ENCODE measurements at regions not wholly inside any gene's neighbourhood (a gene's known extent, or its start where the extent isn't known, plus 50 kb on each side); places are given as distances from the start of the nearest gene placed in this dataset.

DNA sequence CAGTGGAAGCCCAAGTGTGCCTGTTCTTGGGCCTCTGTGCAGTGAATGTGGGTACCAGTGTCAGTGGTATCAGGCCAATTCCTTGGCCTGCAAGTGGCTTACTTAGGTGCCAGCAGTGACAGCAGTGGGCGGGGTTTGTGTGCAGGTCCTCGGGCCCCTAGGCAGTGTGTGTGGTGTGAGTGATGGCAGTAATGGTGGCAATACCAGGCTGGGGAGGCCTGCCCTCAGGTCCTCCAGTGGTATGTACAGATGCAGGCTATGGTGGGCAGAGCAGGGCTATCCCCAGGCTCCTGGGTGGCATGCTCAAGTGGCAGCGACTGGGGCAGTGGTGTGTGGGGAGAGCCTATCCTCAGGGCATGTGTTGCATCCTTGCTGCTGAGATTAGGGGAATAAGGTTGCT, 379.7 kb downstream of the SQOR start:
- Histone ChIP-seq H3K9me3 (ENCODE audit: control insufficient read depth, insufficient read depth, low read depth, low read length) (peaks cover 23% of the 10 kb centered on the region), H3K27ac (ENCODE audit: low read depth, low read length) (no peak overlapping the region), H3K36me3 (ENCODE audit: control insufficient read depth, insufficient read depth, low read length) (no peaks in the 10 kb centered on the region), H3K4me1 (ENCODE audit: control insufficient read depth, insufficient read depth, low read length) (no peaks in the 10 kb centered on the region; the same call in 1 of the 2 replicates), H3K4me3 (ENCODE audit: low read depth, low read length) (no peak overlapping the region), H3K9ac (ENCODE audit: low read length) (no peak overlapping the region), H3K27me3 (ENCODE audit: control insufficient read depth, insufficient read depth, low read length) (no peaks in the 10 kb centered on the region)

DNA sequence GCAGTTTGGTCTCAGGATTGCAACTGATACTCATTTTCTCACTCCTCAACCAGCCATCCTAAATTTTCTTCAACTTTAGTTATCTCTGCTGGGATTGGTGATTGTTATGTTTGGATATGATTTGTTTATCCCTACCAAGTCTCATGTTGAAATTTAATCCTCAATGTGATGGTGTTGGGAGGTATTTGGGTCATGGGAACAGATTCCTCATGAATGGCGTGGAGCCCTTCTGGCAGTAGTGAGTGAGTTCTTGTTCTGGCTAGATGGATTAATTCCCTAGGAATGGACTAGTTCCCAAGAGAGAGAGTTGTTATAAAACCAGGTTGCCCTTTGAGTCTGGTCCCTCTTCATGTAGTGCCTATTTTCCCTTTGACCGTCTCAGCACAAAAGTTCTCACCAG, 399.9 kb downstream of the SQOR start:
- Histone ChIP-seq H3K27ac (ENCODE audit: low read depth, low read length) (no peak overlapping the region), H3K9me3 (ENCODE audit: control insufficient read depth, insufficient read depth, low read depth, low read length) (no peaks in the 10 kb centered on the region), H3K4me1 (ENCODE audit: control insufficient read depth, insufficient read depth, low read length) (no peaks in the 10 kb centered on the region), H3K4me3 (ENCODE audit: low read depth, low read length) (no peak overlapping the region), H3K27me3 (ENCODE audit: control insufficient read depth, insufficient read depth, low read length) (no peaks in the 10 kb centered on the region), H3K9ac (ENCODE audit: low read length) (no peak overlapping the region), H3K36me3 (ENCODE audit: control insufficient read depth, insufficient read depth, low read length) (no peaks in the 10 kb centered on the region)

DNA sequence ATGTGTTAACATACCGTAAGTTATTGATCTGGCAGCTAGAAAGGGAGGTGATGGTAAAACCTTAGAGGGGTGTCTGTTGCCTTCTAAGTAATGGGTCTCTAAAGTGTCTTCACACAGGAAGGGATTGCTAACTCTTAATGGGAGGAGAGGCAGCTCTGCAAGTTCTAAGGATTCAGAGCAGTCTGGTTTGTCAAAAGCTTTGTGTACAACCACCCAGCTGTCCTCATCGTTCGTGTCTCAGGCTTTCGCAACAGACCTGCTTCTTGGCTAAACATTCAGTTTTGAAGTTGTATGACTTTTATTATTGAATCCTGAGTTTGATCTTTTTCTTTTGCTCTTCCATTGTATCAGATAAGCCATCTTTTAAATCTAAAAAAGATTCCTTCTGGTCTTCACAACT, 404.9 kb downstream of the SQOR start:
- Histone ChIP-seq H3K9me3 (ENCODE audit: control insufficient read depth, insufficient read depth, low read depth, low read length) (no peaks in the 10 kb centered on the region), H3K9ac (ENCODE audit: low read length) (no peak overlapping the region), H3K4me1 (ENCODE audit: control insufficient read depth, insufficient read depth, low read length) (no peaks in the 10 kb centered on the region), H3K4me3 (ENCODE audit: low read depth, low read length) (no peak overlapping the region), H3K36me3 (ENCODE audit: control insufficient read depth, insufficient read depth, low read length) (no peaks in the 10 kb centered on the region), H3K27me3 (ENCODE audit: control insufficient read depth, insufficient read depth, low read length) (no peaks in the 10 kb centered on the region), H3K27ac (ENCODE audit: low read depth, low read length) (no peak overlapping the region)

DNA sequence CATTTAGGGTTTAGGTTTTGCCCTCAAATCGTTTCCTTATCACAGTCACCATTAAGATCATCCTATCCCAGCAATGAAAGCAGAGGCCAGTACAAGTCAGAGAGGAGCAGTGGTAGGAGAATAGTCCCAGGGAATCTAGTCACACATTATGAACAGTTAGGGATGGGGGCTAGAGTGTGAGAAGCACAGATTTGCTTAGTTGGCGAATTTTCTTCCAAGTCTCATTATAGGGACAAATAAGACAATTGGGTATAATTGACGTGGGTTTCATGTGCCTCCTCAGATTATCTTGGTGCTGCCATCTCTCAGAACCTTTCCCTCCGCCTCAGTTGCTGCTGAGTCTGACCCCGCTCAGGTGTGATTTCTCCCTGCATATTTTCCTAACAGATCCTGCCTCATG, 407.1 kb downstream of the SQOR start:
- Histone ChIP-seq H3K27me3 (ENCODE audit: control insufficient read depth, insufficient read depth, low read length) (no peaks in the 10 kb centered on the region), H3K27ac (ENCODE audit: low read depth, low read length) (no peak overlapping the region), H3K9ac (ENCODE audit: low read length) (no peak overlapping the region), H3K36me3 (ENCODE audit: control insufficient read depth, insufficient read depth, low read length) (no peaks in the 10 kb centered on the region), H3K4me1 (ENCODE audit: control insufficient read depth, insufficient read depth, low read length) (no peaks in the 10 kb centered on the region), H3K4me3 (ENCODE audit: low read depth, low read length) (no peak overlapping the region), H3K9me3 (ENCODE audit: control insufficient read depth, insufficient read depth, low read depth, low read length) (no peaks in the 10 kb centered on the region)

DNA sequence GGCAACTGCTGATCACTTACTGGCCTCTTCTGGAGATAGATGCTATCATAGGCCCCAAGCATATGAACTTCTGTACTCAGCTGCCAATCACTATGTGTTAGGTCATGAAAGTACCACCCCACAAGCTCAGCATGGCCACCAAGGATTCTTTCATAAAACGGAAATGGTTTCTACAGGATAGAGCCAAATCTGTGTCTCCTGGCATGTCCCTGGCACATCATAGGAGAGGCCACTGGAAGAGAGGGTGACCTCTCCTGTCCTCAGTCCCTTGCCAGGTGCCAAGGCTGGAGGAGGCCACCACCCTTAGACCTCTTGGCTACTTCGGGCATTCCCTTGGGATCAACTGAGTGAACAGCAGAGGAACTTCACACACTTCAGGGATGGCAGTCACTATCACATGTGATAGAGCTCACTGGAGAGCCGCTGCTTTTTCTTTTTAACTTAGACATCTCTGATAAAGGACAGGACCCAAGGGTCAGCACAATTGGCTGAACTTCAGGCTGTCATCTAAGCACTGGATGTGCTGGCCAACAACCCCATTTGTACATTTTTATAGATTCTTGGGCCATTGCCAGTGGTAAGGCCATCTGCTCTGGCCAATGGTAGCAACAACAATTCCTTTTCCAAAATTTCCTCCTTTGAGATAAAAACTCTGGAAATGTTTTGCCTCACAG, 425.2 kb downstream of the SQOR start:
- Histone ChIP-seq H3K4me3 (ENCODE audit: low read depth, low read length) (no peak overlapping the region), H3K27me3 (ENCODE audit: control insufficient read depth, insufficient read depth, low read length) (no peaks in the 10 kb centered on the region), H3K36me3 (ENCODE audit: control insufficient read depth, insufficient read depth, low read length) (no peaks in the 10 kb centered on the region), H3K4me1 (ENCODE audit: control insufficient read depth, insufficient read depth, low read length) (no peaks in the 10 kb centered on the region), H3K27ac (ENCODE audit: low read depth, low read length) (no peak overlapping the region), H3K9me3 (ENCODE audit: control insufficient read depth, insufficient read depth, low read depth, low read length) (no peaks in the 10 kb centered on the region), H3K9ac (ENCODE audit: low read length) (no peak overlapping the region)

DNA sequence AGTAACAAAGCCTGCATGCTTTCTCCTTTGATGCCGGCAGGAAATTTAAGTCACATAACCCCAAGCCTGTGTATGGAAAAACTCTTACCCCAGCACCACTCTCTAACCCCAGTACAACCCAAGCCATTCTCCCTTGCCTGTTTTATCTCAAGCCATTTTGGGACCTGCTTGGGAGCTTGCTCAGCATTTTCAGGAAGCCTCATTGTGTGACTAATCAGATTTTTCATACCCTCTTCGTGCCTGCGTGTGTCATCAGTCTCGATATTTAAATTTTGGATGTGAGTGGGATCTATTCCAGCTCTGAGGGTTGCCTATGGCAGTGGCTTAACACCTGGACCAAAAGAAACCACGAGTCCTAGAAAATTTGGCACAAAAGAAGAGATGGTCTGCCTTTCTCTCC, 426.2 kb downstream of the SQOR start:
- no peak overlapping the region for H3K27ac ChIP-seq (ENCODE audit: low read depth, low read length)
- no peak overlapping the region for H3K4me3 ChIP-seq (ENCODE audit: low read depth, low read length)
- no peaks in the 10 kb centered on the region for H3K27me3 ChIP-seq (ENCODE audit: control insufficient read depth, insufficient read depth, low read length)
- no peaks in the 10 kb centered on the region for H3K9me3 ChIP-seq (ENCODE audit: control insufficient read depth, insufficient read depth, low read depth, low read length)
- H3K9ac ChIP-seq (ENCODE audit: low read length): no peak overlapping the region
- H3K4me1 ChIP-seq (ENCODE audit: control insufficient read depth, insufficient read depth, low read length): no peaks in the 10 kb centered on the region
- H3K36me3 ChIP-seq (ENCODE audit: control insufficient read depth, insufficient read depth, low read length): no peaks in the 10 kb centered on the region

DNA sequence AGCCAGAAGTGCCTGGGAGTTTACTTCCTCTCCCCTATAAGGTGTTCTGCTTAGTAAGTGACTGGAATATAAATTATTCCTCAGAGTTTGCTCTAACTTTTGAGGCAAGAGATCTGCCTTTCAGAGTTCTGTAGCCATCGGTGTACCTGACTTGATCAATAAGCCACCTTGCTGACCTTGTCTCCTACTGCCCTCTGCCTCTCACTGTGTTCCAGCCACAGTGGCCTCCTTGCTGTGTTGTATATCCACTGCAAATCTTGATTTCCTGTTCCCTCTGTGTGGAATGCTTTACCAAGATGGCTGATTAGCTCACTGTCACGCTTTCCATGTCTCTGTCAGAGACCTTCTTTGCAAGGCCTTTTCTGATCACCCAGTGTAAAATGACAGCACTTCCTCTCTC, 442.4 kb downstream of the SQOR start:
- H3K36me3 ChIP-seq (ENCODE audit: control insufficient read depth, insufficient read depth, low read length): no peaks in the 10 kb centered on the region
- H3K27ac ChIP-seq (ENCODE audit: low read depth, low read length): no peak overlapping the region
- no peaks in the 10 kb centered on the region for H3K27me3 ChIP-seq (ENCODE audit: control insufficient read depth, insufficient read depth, low read length)
- no peak overlapping the region for H3K9ac ChIP-seq (ENCODE audit: low read length)
- H3K4me1 ChIP-seq (ENCODE audit: control insufficient read depth, insufficient read depth, low read length): peaks cover 20% of the 10 kb centered on the region; the same call in 1 of the 2 replicates
- H3K9me3 ChIP-seq (ENCODE audit: control insufficient read depth, insufficient read depth, low read depth, low read length): no peaks in the 10 kb centered on the region
- no peak overlapping the region for H3K4me3 ChIP-seq (ENCODE audit: low read depth, low read length)

DNA sequence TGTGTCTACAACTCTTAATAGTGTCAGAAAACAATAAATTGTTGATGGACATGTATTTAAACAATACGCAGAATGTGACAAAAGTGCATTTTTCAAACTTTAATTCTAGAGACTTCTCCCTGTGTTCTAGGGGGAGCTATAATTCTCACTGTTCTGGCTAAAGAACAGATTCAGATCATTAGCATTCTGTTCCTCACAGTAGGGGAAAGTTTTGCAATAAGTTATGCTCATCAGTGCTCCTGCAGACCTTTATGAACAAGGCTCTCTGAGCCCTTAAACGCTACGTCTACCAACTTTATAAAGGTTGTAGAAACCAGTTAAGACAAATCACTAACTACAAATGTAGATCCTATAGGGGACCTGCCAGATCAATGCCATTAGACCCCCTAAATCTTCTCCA, 444.2 kb downstream of the SQOR start:
- no peaks in the 10 kb centered on the region for H3K36me3 ChIP-seq (ENCODE audit: control insufficient read depth, insufficient read depth, low read length)
- H3K4me3 ChIP-seq (ENCODE audit: low read depth, low read length): no peak overlapping the region
- no peaks in the 10 kb centered on the region for H3K27me3 ChIP-seq (ENCODE audit: control insufficient read depth, insufficient read depth, low read length)
- peaks cover 20% of the 10 kb centered on the region; the same call in 1 of the 2 replicates for H3K4me1 ChIP-seq (ENCODE audit: control insufficient read depth, insufficient read depth, low read length)
- no peak overlapping the region for H3K9ac ChIP-seq (ENCODE audit: low read length)
- no peaks in the 10 kb centered on the region for H3K9me3 ChIP-seq (ENCODE audit: control insufficient read depth, insufficient read depth, low read depth, low read length)
- no peak overlapping the region for H3K27ac ChIP-seq (ENCODE audit: low read depth, low read length)

DNA sequence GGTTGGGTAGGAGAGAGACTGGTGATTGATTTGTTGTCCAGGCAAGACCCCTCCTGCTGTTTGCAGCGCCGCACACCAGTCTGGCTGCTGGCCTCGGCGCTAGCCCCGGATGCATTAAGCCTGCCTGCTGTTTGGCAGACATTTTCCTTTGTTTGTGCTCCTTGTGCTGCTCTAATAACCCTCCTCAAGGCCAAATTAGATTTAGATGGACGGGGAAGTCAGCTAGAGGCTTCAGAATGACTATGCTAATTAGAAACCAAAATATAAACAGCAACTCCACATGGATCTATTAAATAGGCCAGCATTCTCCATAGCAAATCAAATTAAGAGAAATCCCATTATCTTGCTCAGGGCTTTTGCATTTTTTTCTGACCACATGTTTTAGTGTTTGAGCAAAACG, 445.2 kb downstream of the SQOR start:
- Histone ChIP-seq H3K27ac (ENCODE audit: low read depth, low read length) (no peak overlapping the region), H3K4me1 (ENCODE audit: control insufficient read depth, insufficient read depth, low read length) (peaks cover 20% of the 10 kb centered on the region; the same call in 1 of the 2 replicates), H3K27me3 (ENCODE audit: control insufficient read depth, insufficient read depth, low read length) (no peaks in the 10 kb centered on the region), H3K9me3 (ENCODE audit: control insufficient read depth, insufficient read depth, low read depth, low read length) (no peaks in the 10 kb centered on the region), H3K36me3 (ENCODE audit: control insufficient read depth, insufficient read depth, low read length) (no peaks in the 10 kb centered on the region), H3K4me3 (ENCODE audit: low read depth, low read length) (no peak overlapping the region), H3K9ac (ENCODE audit: low read length) (no peak overlapping the region)

DNA sequence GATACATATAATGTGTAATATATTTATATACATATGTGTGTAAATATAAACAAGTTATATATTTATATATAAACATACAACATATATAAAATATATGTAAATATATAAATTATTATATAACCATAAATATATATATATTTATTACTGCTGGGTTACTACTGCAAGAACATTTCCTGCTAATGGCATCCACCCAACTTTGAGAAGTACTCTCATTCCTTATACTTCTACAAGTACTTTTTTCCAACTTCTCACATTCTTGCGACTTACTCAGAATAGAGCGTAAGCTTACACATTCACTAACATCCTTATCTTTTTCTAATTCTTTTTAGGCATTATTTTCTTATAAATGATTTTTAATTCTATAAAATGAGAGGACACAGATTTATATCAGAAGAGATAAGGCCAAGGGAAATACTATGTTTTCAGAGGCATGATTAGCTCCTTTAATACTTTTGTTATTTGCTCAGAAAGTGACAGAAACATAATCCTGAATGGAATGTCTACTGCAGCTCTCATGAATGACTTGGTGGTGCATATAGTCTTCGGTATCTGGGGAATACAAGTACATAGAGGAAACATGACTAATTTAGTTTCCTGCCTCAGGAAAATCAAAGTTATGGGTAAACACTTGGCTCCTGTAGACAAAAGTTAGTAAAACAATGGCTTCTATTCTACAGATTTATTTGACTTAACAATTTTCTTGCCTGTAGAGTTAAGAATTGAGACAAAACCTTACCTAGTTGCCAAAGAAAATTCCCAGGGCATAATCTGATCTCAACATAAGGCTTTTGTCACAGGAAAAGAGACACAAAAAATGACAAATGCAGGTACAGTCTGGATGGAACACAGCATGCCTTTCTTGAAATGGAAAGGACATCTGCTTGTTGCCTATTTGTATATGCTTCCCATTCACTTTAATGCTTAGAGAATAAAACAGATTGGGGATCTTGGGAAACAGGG, 453.9 kb downstream of the SQOR start:
- Histone ChIP-seq H3K9me3 (ENCODE audit: control insufficient read depth, insufficient read depth, low read depth, low read length) (no peaks in the 10 kb centered on the region), H3K36me3 (ENCODE audit: control insufficient read depth, insufficient read depth, low read length) (no peaks in the 10 kb centered on the region), H3K27ac (ENCODE audit: low read depth, low read length) (no peak overlapping the region), H3K27me3 (ENCODE audit: control insufficient read depth, insufficient read depth, low read length) (no peaks in the 10 kb centered on the region), H3K4me1 (ENCODE audit: control insufficient read depth, insufficient read depth, low read length) (0 out of 2 replicates have a peak, but pooled peaks cover 4% of the 10 kb centered on the region), H3K4me3 (ENCODE audit: low read depth, low read length) (no peak overlapping the region), H3K9ac (ENCODE audit: low read length) (no peak overlapping the region)

DNA sequence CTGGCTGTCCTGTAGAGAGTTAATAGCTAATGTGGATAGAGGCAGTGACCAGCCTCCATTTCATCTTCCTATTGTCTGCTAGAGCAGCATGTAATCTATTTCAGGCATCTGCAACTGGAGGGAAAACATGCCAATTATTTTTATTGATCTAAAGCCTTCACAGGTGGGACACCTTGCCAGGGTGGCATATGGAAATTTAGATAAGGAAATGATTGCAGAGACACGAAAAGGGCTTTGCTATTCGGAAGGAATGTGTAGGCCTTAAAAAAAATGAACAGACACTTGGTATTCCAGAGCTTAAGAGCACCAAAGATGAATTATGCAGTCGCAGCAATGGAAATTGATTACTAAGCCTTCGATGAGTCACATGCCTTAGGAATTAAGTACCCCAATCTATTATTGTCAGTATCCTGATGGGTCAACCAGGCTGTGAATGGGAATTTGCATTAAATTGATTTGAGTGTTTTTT, 454.7 kb downstream of the SQOR start:
- Histone ChIP-seq H3K9me3 (ENCODE audit: control insufficient read depth, insufficient read depth, low read depth, low read length) (no peaks in the 10 kb centered on the region), H3K36me3 (ENCODE audit: control insufficient read depth, insufficient read depth, low read length) (no peaks in the 10 kb centered on the region), H3K4me1 (ENCODE audit: control insufficient read depth, insufficient read depth, low read length) (0 out of 2 replicates have a peak, but pooled peaks cover 4% of the 10 kb centered on the region), H3K9ac (ENCODE audit: low read length) (no peak overlapping the region), H3K4me3 (ENCODE audit: low read depth, low read length) (no peak overlapping the region), H3K27ac (ENCODE audit: low read depth, low read length) (no peak overlapping the region), H3K27me3 (ENCODE audit: control insufficient read depth, insufficient read depth, low read length) (no peaks in the 10 kb centered on the region)

All from HUES6 (cell line).